ENCODE measurements at regions not wholly inside any gene's neighbourhood (a gene's known extent, or its start where the extent isn't known, plus 50 kb on each side); places are given as distances from the start of the nearest gene placed in this dataset.

- TF ChIP-seq POLR2AphosphoS5 (IDR thresholded peaks at IDR 0.05; ENCODE audit: low read depth, low read length) (no peak), POLR2A (IDR thresholded peaks at IDR 0.05; ENCODE audit: low read depth, low read length) (no peak), TAF1 (IDR thresholded peaks at IDR 0.05; ENCODE audit: low read depth, low read length) (no peak), SPI1 (IDR thresholded peaks at IDR 0.05; ENCODE audit: low read depth, low read length) (no peak)
These were observed 165.9 kb downstream of the ZFP36L2 start for GRCh38 chr2:43060390-43061016.
